ENCODE measurements at regions not wholly inside any gene's neighbourhood (a gene's known extent, or its start where the extent isn't known, plus 50 kb on each side); places are given as distances from the start of the nearest gene placed in this dataset.

- in situ Hi-C loops (cut with MboI) = no loop called here
- Histone ChIP-seq H3K4me2 (ENCODE audit: insufficient read depth, low read length) (no peak overlapping the region), H4K20me1 (replicated peaks; ENCODE audit: control insufficient read depth, insufficient read depth, low read length) (no peaks in the 10 kb centered on the region), H2AFZ (ENCODE audit: low read depth, low read length) (no peak overlapping the region), H3K27ac (ENCODE audit: extremely low read depth, low read depth, low read length) (no peak overlapping the region), H3K79me2 (ENCODE audit: control insufficient read depth, insufficient read depth, low read length) (no peaks in the 10 kb centered on the region), H3K36me3 (ENCODE audit: control insufficient read depth, insufficient read depth, low read length) (no peaks in the 10 kb centered on the region), H3K9me3 (replicated peaks; ENCODE audit: control insufficient read depth, insufficient read depth, low read depth, low read length) (no peaks in the 10 kb centered on the region), H3K9ac (ENCODE audit: insufficient read depth in 1 of 2, low read depth in 2 of 2, low read length in 2 of 2) (no peak overlapping the region), H3K9me1 (ENCODE audit: control insufficient read depth, insufficient read depth, low read length) (no peaks in the 10 kb centered on the region), H3K4me3 (no peak overlapping the region), H3K4me1 (replicated peaks in 1 of 2; ENCODE audit: control insufficient read depth in 2 of 2, insufficient read depth in 2 of 2, low read length in 2 of 2) (no peaks in the 10 kb centered on the region), H3K27me3 (ENCODE audit: control insufficient read depth in 2 of 2, insufficient read depth in 2 of 2, low read length in 2 of 2) (no peaks in the 10 kb centered on the region)
- ATAC-seq = no peak
- no peak for FAIRE-seq
- no TSS peak for BruUV-seq (replicated peaks)
- DNase-seq (ENCODE audit: extremely low read depth in 1 of 4, low spot score in 3 of 4) = no peak
- intact Hi-C loops (cut with micrococcal nuclease) = no loop called here
- ChIA-PET CTCF (ENCODE audit: low intra/inter-chr PET ratio) (no interaction called here), POLR2A (no interaction called here)
- TF ChIP-seq, protein P1, sequence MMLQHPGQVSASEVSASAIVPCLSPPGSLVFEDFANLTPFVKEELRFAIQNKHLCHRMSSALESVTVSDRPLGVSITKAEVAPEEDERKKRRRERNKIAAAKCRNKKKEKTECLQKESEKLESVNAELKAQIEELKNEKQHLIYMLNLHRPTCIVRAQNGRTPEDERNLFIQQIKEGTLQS (IDR thresholded peaks at IDR 0.05) = peak; percentile 17; the same call in 1 of the 2 replicates
- TF ChIP-seq, protein P1 (CRISPR knock-in tag; conservative IDR thresholded peaks at IDR 0.05) = no peak
- TF ChIP-seq, protein P2, sequence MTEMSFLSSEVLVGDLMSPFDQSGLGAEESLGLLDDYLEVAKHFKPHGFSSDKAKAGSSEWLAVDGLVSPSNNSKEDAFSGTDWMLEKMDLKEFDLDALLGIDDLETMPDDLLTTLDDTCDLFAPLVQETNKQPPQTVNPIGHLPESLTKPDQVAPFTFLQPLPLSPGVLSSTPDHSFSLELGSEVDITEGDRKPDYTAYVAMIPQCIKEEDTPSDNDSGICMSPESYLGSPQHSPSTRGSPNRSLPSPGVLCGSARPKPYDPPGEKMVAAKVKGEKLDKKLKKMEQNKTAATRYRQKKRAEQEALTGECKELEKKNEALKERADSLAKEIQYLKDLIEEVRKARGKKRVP (CRISPR knock-in tag; IDR thresholded peaks at IDR 0.05) = no peak
These were observed 505.5 kb upstream of the COX7C start for GRCh38 chr5:86112249-86112648.

DNA sequence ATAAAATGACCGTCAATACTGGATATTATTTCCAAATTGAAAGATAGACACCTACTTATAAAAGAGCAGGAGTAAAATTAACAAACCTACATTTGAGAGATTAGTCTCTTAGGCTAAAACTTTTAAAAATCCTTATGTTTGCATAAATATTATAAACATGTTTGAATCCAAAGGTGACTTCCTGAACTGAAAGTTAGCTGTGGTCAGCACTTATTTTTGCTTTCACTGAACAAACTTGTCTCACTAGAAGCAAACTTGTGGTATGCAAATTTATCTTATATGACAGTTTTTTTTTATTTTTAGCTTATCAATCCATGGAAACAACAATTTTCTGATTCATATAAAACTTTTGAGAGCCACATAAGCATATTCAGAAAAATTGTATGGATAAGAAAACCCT is 502.6 kb upstream of the COX7C start:
- WGBS (ENCODE audit: insufficient coverage, low coverage, missing lambda C conversion rate) = 0% methylated on average over 1 of the region's 1 CpG
- ChIA-PET POLR2A (no interaction called here), CTCF (ENCODE audit: low intra/inter-chr PET ratio) (no interaction called here)
- intact Hi-C loops (cut with micrococcal nuclease) (no loop called here), in situ Hi-C loops (cut with MboI) (no loop called here)
- H3K36me3 ChIP-seq (ENCODE audit: control insufficient read depth, insufficient read depth, low read length) = no peaks in the 10 kb centered on the region
- BruUV-seq (replicated peaks) = no TSS peak
- H3K79me2 ChIP-seq (ENCODE audit: control insufficient read depth, insufficient read depth, low read length) = no peaks in the 10 kb centered on the region
- H3K4me3 ChIP-seq = no peak overlapping the region
- ATAC-seq = no peak
- H3K4me1 ChIP-seq (replicated peaks in 1 of 2; ENCODE audit: control insufficient read depth in 2 of 2, insufficient read depth in 2 of 2, low read length in 2 of 2) = no peaks in the 10 kb centered on the region
- H3K27ac ChIP-seq (ENCODE audit: extremely low read depth, low read depth, low read length) = no peak overlapping the region
- no peaks in the 10 kb centered on the region for H3K9me3 ChIP-seq (replicated peaks; ENCODE audit: control insufficient read depth, insufficient read depth, low read depth, low read length)
- no peak overlapping the region for H3K4me2 ChIP-seq (ENCODE audit: insufficient read depth, low read length)
- H4K20me1 ChIP-seq (replicated peaks; ENCODE audit: control insufficient read depth, insufficient read depth, low read length) = no peaks in the 10 kb centered on the region
- DNase-seq (ENCODE audit: extremely low read depth in 1 of 4, low spot score in 3 of 4) = no peak
- FAIRE-seq = no peak
- no peaks in the 10 kb centered on the region for H3K27me3 ChIP-seq (ENCODE audit: control insufficient read depth in 2 of 2, insufficient read depth in 2 of 2, low read length in 2 of 2)
- no peak overlapping the region for H2AFZ ChIP-seq (ENCODE audit: low read depth, low read length)
- no peak overlapping the region for H3K9ac ChIP-seq (ENCODE audit: insufficient read depth in 1 of 2, low read depth in 2 of 2, low read length in 2 of 2)
- no peaks in the 10 kb centered on the region for H3K9me1 ChIP-seq (ENCODE audit: control insufficient read depth, insufficient read depth, low read length)
- TF ChIP-seq GTF2F1 (IDR thresholded peaks at IDR 0.05; ENCODE audit: low read depth, low read length) = no peak
- TF ChIP-seq SP1 (CRISPR knock-in tag; IDR thresholded peaks at IDR 0.05) = no peak
- TF ChIP-seq, protein P3, sequence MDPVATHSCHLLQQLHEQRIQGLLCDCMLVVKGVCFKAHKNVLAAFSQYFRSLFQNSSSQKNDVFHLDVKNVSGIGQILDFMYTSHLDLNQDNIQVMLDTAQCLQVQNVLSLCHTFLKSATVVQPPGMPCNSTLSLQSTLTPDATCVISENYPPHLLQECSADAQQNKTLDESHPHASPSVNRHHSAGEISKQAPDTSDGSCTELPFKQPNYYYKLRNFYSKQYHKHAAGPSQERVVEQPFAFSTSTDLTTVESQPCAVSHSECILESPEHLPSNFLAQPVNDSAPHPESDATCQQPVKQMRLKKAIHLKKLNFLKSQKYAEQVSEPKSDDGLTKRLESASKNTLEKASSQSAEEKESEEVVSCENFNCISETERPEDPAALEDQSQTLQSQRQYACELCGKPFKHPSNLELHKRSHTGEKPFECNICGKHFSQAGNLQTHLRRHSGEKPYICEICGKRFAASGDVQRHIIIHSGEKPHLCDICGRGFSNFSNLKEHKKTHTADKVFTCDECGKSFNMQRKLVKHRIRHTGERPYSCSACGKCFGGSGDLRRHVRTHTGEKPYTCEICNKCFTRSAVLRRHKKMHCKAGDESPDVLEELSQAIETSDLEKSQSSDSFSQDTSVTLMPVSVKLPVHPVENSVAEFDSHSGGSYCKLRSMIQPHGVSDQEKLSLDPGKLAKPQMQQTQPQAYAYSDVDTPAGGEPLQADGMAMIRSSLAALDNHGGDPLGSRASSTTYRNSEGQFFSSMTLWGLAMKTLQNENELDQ (CRISPR knock-in tag; IDR thresholded peaks at IDR 0.05; ENCODE audit: borderline replicate concordance) = no peak
- TF ChIP-seq ZBTB33 (CRISPR knock-in tag; IDR thresholded peaks at IDR 0.05) = no peak
- TF ChIP-seq, protein P4, sequence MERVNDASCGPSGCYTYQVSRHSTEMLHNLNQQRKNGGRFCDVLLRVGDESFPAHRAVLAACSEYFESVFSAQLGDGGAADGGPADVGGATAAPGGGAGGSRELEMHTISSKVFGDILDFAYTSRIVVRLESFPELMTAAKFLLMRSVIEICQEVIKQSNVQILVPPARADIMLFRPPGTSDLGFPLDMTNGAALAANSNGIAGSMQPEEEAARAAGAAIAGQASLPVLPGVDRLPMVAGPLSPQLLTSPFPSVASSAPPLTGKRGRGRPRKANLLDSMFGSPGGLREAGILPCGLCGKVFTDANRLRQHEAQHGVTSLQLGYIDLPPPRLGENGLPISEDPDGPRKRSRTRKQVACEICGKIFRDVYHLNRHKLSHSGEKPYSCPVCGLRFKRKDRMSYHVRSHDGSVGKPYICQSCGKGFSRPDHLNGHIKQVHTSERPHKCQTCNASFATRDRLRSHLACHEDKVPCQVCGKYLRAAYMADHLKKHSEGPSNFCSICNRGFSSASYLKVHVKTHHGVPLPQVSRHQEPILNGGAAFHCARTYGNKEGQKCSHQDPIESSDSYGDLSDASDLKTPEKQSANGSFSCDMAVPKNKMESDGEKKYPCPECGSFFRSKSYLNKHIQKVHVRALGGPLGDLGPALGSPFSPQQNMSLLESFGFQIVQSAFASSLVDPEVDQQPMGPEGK (CRISPR knock-in tag; IDR thresholded peaks at IDR 0.05; ENCODE audit: borderline replicate concordance) = no peak
